GM19025 (cell line): ENCODE measurements at regions not wholly inside any gene's neighbourhood (a gene's known extent, or its start where the extent isn't known, plus 50 kb on each side); places are given as distances from the start of the nearest gene placed in this dataset.

Experiments
- ATAC-seq: cut with Tn5 transposase; IDR thresholded peaks from one replicate; pipeline ENCODE4 v1.9.1; 2021; ENCODE audit warnings: mild to moderate bottlenecking, low read depth, moderate library complexity; ENCODE audit not compliant: unreplicated experiment

GRCh38 chr10:10385831-10386230, 631.8 kb upstream of the CELF2 start:
- no peak for ATAC-seq

GRCh38 chr10:10389182-10389581, 628.5 kb upstream of the CELF2 start:
- ATAC-seq = no peak

GRCh38 chr10:10392511-10392910, 625.2 kb upstream of the CELF2 start:
- ATAC-seq = no peak

GRCh38 chr10:10394933-10395658, 622.6 kb upstream of the CELF2 start:
- no peak for ATAC-seq

GRCh38 chr10:10396601-10397000, 621.1 kb upstream of the CELF2 start:
- ATAC-seq = no peak

- ATAC-seq = no peak
Observed at GRCh38 chr10:10397906-10398305, 619.8 kb upstream of the CELF2 start.

GRCh38 chr10:10403762-10404161, 613.9 kb upstream of the CELF2 start:
- no peak for ATAC-seq

- no peak for ATAC-seq
Observed at GRCh38 chr10:10417671-10418070, 600.0 kb upstream of the CELF2 start.

- no peak for ATAC-seq
Observed at GRCh38 chr10:10418387-10418786, 599.3 kb upstream of the CELF2 start.

- ATAC-seq = no peak
Observed at GRCh38 chr10:10421071-10421470, 596.6 kb upstream of the CELF2 start.

GRCh38 chr10:10431422-10432066, 586.1 kb upstream of the CELF2 start:
- ATAC-seq = no peak

- no peak for ATAC-seq
Observed at GRCh38 chr10:10432296-10433035, 585.2 kb upstream of the CELF2 start.

GRCh38 chr10:10434312-10434711, 583.4 kb upstream of the CELF2 start:
- no peak for ATAC-seq

GRCh38 chr10:10437886-10438285, 579.8 kb upstream of the CELF2 start:
- no peak for ATAC-seq

- no peak for ATAC-seq
Observed at GRCh38 chr10:10438335-10439100, 579.2 kb upstream of the CELF2 start.

GRCh38 chr10:10456856-10457255, 560.8 kb upstream of the CELF2 start:
- no peak for ATAC-seq

GRCh38 chr10:10460451-10460850, 557.2 kb upstream of the CELF2 start:
- ATAC-seq = no peak

- ATAC-seq = no peak
Observed at GRCh38 chr10:10462151-10462941, 555.3 kb upstream of the CELF2 start.

- ATAC-seq = no peak
Observed at GRCh38 chr10:10471758-10472157, 545.9 kb upstream of the CELF2 start.

- no peak for ATAC-seq
Observed at GRCh38 chr10:10475812-10476211, 541.9 kb upstream of the CELF2 start.
